HG02610 (cell line): ENCODE measurements at regions not wholly inside any gene's neighbourhood (a gene's known extent, or its start where the extent isn't known, plus 50 kb on each side); places are given as distances from the start of the nearest gene placed in this dataset.
A peak's percentile ranks its signal among the peaks of the same experiment; 100 is the strongest.
"Not testable (repeated sequence)": the region's sequence is repeated elsewhere in the genome, so short reads cannot be mapped to it uniquely, and the experiment has no call there.

Experiments used
- ATAC-seq: cut with Tn5 transposase; IDR thresholded peaks from one replicate; pipeline ENCODE4 v1.9.1; 2021; ENCODE audit warnings: mild to moderate bottlenecking, moderate library complexity; ENCODE audit not compliant: unreplicated experiment

- ATAC-seq, result no peak
These were observed 110.7 kb upstream of the GZMB start for GRCh38 chr14:24744641-24745040.

- no peak for ATAC-seq
These were observed 107.9 kb upstream of the GZMB start for GRCh38 chr14:24741871-24742270.

GRCh38 chr14:24735984-24736630, 102.1 kb upstream of the GZMB start:
- no peak for ATAC-seq

DNA sequence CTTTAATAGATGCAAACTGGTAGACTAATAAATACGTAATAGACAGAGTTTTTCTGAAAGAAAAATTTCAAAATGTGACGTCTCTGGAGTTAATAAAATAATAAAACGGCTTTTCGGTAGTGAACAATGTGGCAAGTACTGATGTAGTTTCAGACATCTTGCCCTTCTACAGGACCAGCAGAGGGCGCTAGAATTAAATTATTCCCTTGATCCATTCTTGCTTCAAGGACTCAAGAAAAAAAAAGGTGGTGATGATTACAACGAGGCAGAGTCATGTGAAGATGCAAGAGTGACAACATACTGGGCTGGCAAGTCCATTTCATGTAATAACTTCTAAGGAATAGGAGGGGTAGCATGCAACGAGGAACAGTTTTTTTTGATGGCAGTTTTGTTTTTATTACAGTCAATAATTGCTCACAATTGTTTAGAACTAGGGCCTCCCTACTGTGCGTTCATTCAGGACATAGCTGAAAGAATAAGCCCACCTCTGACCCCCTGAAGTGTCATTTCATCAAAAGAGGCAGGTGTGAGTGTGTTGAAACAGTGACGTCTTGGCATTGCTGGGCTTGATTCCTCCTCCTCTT, 101.0 kb upstream of the GZMB start:
- ATAC-seq, result no peak

DNA sequence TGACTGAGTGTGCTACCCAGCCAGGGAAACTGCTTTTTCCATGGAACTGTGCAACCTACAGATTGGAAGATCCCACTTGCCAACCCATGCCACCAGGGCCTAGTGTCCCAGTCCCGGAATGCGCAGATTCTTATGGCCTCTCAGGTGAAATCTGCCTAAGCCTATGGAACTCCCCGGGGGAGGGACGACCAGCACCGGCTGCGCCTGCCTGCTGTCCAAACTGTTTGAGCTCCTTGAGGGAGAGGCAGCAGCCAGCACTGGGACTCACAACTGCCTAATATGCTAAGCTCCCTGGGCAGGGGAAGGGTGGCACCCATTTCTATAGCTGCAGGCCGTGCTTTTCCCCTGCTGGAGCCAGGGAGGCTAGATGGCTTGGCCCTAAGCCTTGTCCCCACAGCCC, 92.5 kb upstream of the GZMB start:
- no peak for ATAC-seq

DNA sequence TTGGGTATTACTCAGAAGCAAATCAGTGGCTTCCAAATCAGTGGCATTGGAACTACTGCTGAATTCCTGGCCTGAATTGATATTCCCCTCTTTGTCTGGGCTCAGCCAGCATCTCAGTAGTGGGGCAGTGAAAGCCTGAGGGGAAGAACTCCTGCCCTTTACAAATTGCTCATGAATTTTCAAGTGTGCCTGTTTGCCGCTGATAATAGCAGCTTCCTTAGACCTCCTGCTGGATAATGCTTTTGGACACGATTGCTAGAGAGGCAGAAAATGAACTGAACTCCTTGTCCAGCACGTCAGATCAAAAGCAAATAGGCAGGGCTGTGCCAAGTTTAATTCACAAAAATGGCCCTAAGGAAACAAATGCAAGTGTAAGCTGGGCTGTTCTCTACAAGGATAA, 91.3 kb upstream of the GZMB start:
- ATAC-seq, result no peak

GRCh38 chr14:24721775-24722174, 87.8 kb upstream of the GZMB start:
- no peak for ATAC-seq

DNA sequence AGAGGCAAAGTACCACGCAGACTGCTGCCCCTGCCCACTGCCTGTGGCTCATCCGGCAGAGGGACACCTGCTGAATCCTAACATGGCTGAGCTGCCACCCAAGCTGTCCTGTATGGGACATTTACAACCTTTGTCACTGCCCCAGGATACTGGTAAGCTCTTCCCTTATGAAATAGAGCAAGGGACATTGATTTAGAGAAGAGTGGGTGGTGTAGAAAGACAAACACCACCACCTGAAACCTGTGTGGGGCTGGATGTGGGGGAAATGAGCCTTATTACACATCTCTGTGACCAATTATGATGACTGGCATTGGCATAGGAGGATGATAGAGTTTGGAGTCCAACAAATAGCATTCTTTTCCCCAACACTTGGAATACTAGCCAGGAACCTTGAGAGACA, 81.2 kb upstream of the GZMB start:
- no peak for ATAC-seq

- peak; percentile 81 for ATAC-seq
These were observed 79.4 kb upstream of the GZMB start for GRCh38 chr14:24713404-24713803.

- ATAC-seq, result peak; percentile 21
These were observed 78.9 kb upstream of the GZMB start for GRCh38 chr14:24712909-24713308.

- no peak for ATAC-seq
These were observed 78.4 kb upstream of the GZMB start for GRCh38 chr14:24712374-24712773.

DNA sequence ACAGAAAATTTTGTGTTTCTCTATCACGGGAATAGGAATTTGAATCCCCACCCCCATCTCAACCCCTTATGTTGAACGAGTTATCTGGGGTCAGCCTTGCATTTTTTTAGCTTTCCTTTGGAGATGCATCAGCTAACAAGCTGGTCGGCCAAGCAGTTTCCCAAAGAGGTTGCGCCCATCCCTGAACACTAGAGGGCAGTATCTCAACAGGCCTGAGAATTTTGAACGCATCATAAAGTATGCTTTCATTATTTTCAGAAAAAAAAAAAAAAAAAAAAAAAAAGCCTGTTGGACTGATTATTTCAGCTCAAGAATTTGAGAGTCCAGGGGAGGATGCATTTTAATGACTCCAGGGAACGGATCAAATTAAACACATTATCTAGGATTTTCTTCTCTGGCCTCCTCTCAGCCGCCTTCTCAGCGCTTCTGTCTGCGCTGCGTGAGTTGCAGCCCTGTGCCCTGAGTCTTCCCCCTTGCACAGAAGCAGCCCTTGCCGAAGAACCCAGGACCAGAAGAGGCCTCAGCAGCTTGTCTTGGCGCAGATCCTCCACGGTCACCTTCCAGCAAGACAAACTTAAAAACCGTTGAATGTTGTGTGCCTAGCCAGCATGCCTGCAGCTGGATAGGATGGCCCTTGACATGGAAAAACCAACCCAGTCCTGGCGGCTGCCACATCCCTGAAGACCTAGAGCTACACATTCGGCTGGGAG, 76.6 kb upstream of the GZMB start:
- no peak for ATAC-seq

GRCh38 chr14:24708684-24709083, 74.7 kb upstream of the GZMB start:
- no peak for ATAC-seq

GRCh38 chr14:24706351-24706750, 72.4 kb upstream of the GZMB start:
- no peak for ATAC-seq

- peak; percentile 83 for ATAC-seq
These were observed 71.8 kb upstream of the GZMB start for GRCh38 chr14:24705840-24706239.

GRCh38 chr14:24701062-24701461, 67.1 kb upstream of the GZMB start:
- ATAC-seq, result no peak

GRCh38 chr14:24700511-24700910, 66.5 kb upstream of the GZMB start:
- ATAC-seq, result no peak

GRCh38 chr14:24699052-24699451, 65.1 kb upstream of the GZMB start:
- peak; percentile 43 for ATAC-seq

DNA sequence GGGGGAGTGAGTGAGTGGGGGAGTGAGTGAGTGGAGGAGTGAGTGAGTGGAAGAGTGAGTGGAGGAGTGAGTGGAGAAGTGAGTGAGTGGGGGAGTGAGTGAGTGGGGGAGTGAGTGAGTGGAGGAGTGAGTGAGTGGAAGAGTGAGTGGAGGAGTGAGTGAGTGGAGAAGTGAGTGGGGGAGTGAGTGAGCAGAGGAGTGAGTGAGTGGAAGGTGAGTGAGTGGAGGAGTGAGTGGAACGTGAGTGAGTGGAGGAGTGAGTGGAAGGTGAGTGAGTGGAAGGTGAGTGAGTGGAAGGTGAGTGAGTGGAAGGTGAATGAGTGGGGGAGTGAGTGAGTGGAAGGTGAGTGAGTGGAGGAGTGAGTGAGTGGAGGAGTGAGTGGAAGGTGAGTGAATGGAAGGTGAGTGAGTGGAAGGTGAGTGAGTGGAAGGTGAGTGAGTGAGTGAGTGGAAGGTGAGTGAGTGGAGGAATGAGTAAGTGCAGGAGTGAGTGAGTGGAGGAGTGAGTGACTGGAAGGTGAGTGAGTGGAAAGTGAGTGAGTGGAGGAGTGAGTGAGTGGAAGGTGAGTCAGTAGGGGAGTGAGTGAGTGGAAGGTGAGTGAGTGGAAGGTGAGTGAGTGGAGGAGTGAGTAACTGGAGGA, 62.4 kb upstream of the GZMB start:
- ATAC-seq, result not testable (repeated sequence)

- peak; percentile 54 for ATAC-seq
These were observed 61.6 kb upstream of the GZMB start for GRCh38 chr14:24695265-24696241.

DNA sequence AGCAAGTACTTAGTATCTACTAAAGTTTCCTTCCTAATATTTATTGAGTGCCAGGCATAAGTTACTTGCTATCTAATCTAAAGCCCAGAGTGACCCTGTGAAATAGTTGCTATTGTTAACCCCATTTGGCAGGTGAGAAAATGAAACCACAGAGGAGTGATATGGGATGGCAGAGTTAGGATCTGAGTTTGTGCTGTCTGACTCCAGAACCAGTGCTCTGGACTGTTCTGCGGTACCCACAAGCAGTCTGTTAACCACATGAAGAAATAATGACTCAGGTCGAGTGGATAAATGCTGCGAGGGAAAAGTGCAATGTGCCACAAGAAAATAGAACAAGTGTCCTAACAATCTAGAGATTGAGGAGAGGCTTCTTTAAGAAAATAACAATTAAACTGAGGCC, 60.7 kb upstream of the GZMB start:
- ATAC-seq, result no peak
